Progenitor cell of endocrine pancreas (in vitro differentiated cells): ENCODE measurements at regions not wholly inside any gene's neighbourhood (a gene's known extent, or its start where the extent isn't known, plus 50 kb on each side); places are given as distances from the start of the nearest gene placed in this dataset.

Source experiments
- DNase-seq: peaks from one replicate; pipeline ENCODE4 v3.0.0; 2021; ENCODE audit warnings: low spot score; ENCODE audit not compliant: unreplicated experiment
- H3K27ac Mint-ChIP-seq: 2 replicates; pipeline ENCODE4 v1.8.0; 2021; ENCODE audit warnings: mild to moderate bottlenecking, moderate library complexity, mixed read lengths
- H3K27me3 Mint-ChIP-seq: 2 replicates; pipeline ENCODE4 v1.8.0; 2021; ENCODE audit warnings: mixed read lengths
- H3K36me3 Mint-ChIP-seq: 2 replicates; pipeline ENCODE4 v1.8.0; 2022; ENCODE audit warnings: mixed read lengths; ENCODE audit not compliant: insufficient read depth
- H3K4me1 Mint-ChIP-seq: 2 replicates; pipeline ENCODE4 v1.8.0; 2021; ENCODE audit warnings: low read depth, mixed read lengths
- H3K4me3 Mint-ChIP-seq: 2 replicates; pipeline ENCODE4 v1.8.0; 2021; ENCODE audit warnings: low read depth, mild to moderate bottlenecking, moderate library complexity, mixed read lengths
- H3K9me3 Mint-ChIP-seq: 2 replicates; pipeline ENCODE4 v1.8.0; 2021; ENCODE audit warnings: low read depth, mixed read lengths
- CTCF ChIP-seq: fragments of 200-600 bp; sonication (generic); IDR thresholded peaks from one replicate; pipeline ENCODE4 v1.5.0; 2021; ENCODE audit warnings: antibody characterized with exemption, mild to moderate bottlenecking; ENCODE audit not compliant: unreplicated experiment

- no peak for DNase-seq
- H3K27ac Mint-ChIP-seq = no peak overlapping the region
- H3K36me3 Mint-ChIP-seq = no peaks in the 10 kb centered on the region
- TF ChIP-seq CTCF = no peak
- no peaks in the 10 kb centered on the region for H3K9me3 Mint-ChIP-seq
- H3K4me3 Mint-ChIP-seq = no peak overlapping the region
- H3K4me1 Mint-ChIP-seq = peaks cover 28% of the 10 kb centered on the region
- H3K27me3 Mint-ChIP-seq = no peaks in the 10 kb centered on the region
Measured at GRCh38 chr1:90508376-90509167, 208.5 kb downstream of the BARHL2 start.

GRCh38 chr1:90507173-90507572, 209.9 kb downstream of the BARHL2 start:
- no peaks in the 10 kb centered on the region for H3K27me3 Mint-ChIP-seq
- no peak overlapping the region for H3K27ac Mint-ChIP-seq
- DNase-seq = no peak
- no peak overlapping the region for H3K4me3 Mint-ChIP-seq
- peaks cover 29% of the 10 kb centered on the region for H3K4me1 Mint-ChIP-seq
- no peaks in the 10 kb centered on the region for H3K9me3 Mint-ChIP-seq
- no peaks in the 10 kb centered on the region for H3K36me3 Mint-ChIP-seq
- TF ChIP-seq CTCF = no peak

- Mint-ChIP-seq H3K4me1 (peaks cover 37% of the 10 kb centered on the region), H3K27ac (no peak overlapping the region), H3K4me3 (no peak overlapping the region), H3K36me3 (no peaks in the 10 kb centered on the region), H3K27me3 (no peaks in the 10 kb centered on the region), H3K9me3 (no peaks in the 10 kb centered on the region)
- TF ChIP-seq CTCF = no peak
- DNase-seq = no peak
Measured at GRCh38 chr1:90505806-90506205, 211.3 kb downstream of the BARHL2 start.

- Mint-ChIP-seq H3K36me3 (no peaks in the 10 kb centered on the region), H3K4me3 (no peak overlapping the region), H3K9me3 (no peaks in the 10 kb centered on the region), H3K4me1 (peaks cover 42% of the 10 kb centered on the region), H3K27me3 (no peaks in the 10 kb centered on the region), H3K27ac (no peak overlapping the region)
- no peak for DNase-seq
- no peak for TF ChIP-seq CTCF
Measured at GRCh38 chr1:90504509-90504908, 212.6 kb downstream of the BARHL2 start.

- no peak overlapping the region for H3K27ac Mint-ChIP-seq
- no peaks in the 10 kb centered on the region for H3K36me3 Mint-ChIP-seq
- H3K9me3 Mint-ChIP-seq = no peaks in the 10 kb centered on the region
- no peak for DNase-seq
- no peak for TF ChIP-seq CTCF
- no peak overlapping the region for H3K4me3 Mint-ChIP-seq
- H3K27me3 Mint-ChIP-seq = no peaks in the 10 kb centered on the region
- peaks cover 28% of the 10 kb centered on the region for H3K4me1 Mint-ChIP-seq
Measured at GRCh38 chr1:90502696-90503095, 214.4 kb downstream of the BARHL2 start.
